NB4 (cell line): ENCODE measurements at regions not wholly inside any gene's neighbourhood (a gene's known extent, or its start where the extent isn't known, plus 50 kb on each side); places are given as distances from the start of the nearest gene placed in this dataset.

Experiments used
- POLR2A ChIP-seq: IDR thresholded peaks from 2 replicates; pipeline ENCODE4 v1.6.1; 2011; ENCODE audit warnings: mild to moderate bottlenecking; ENCODE audit not compliant: insufficient read length; ENCODE audit errors: extremely low read depth
- TF ChIP-seq, protein P1 (sequence below): IDR thresholded peaks from one replicate; pipeline ENCODE4 v1.5.1; 2012; ENCODE audit warnings: low read depth, low read length

DNA sequence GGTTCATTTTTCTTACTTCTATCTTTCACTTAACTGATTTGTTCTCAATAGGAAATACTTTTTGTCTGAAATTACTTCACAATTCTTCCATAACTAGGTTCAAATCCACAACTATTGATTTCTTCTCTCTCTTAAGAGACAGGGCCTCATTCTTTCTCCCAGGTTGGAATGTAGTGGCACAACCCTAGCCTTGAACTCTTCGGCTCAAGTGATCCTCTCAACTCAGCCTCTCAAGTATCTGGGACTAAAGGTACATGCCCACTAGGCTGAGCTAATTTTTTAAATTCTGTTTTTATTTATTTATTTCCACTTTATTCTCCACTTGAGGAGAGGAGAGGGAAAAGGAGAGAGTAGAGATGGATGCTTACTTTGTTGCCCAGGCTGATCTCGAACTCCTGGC lies 370.4 kb upstream of the PLXNA2 start:
- TF ChIP-seq, protein P1, sequence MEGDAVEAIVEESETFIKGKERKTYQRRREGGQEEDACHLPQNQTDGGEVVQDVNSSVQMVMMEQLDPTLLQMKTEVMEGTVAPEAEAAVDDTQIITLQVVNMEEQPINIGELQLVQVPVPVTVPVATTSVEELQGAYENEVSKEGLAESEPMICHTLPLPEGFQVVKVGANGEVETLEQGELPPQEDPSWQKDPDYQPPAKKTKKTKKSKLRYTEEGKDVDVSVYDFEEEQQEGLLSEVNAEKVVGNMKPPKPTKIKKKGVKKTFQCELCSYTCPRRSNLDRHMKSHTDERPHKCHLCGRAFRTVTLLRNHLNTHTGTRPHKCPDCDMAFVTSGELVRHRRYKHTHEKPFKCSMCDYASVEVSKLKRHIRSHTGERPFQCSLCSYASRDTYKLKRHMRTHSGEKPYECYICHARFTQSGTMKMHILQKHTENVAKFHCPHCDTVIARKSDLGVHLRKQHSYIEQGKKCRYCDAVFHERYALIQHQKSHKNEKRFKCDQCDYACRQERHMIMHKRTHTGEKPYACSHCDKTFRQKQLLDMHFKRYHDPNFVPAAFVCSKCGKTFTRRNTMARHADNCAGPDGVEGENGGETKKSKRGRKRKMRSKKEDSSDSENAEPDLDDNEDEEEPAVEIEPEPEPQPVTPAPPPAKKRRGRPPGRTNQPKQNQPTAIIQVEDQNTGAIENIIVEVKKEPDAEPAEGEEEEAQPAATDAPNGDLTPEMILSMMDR = no peak
- TF ChIP-seq POLR2A = no peak
